H1 (cell line): ENCODE measurements at regions not wholly inside any gene's neighbourhood (a gene's known extent, or its start where the extent isn't known, plus 50 kb on each side); places are given as distances from the start of the nearest gene placed in this dataset.

ENCODE experiments used
- CTCF ChIA-PET: fragments of 300-600 bp; sonication (Branson Sonifier 250); formaldehyde crosslinking; loops from one replicate; lab custom pipeline; 2021; ENCODE audit not compliant: partially characterized antibody; lab: Charles Lee
- POLR2A ChIA-PET: fragments of 300-600 bp; sonication (Branson Sonifier 250); formaldehyde crosslinking; loops from one replicate; lab custom pipeline; 2021; ENCODE audit warnings: inconsistent platforms; ENCODE audit not compliant: partially characterized antibody; lab: Charles Lee
- DNase-seq, 2 experiments: peaks; one replicate each; pipeline versions ENCODE4 v3.0.0 to v3.0.0-alpha.2; 2010 to 2022; ENCODE audit warnings: low spot score in 2 of 2, low read depth in 1 of 2, mixed read lengths in 1 of 2
- FAIRE-seq: peaks from 2 replicates; lab custom pipeline; 2011; peaks lifted over from hg19 to GRCh38; lab: Jason Lieb, UNC
- H2AFZ ChIP-seq: 2 replicates; pipeline ENCODE4 v1.8.1; 2012; ENCODE audit warnings: low read length, inconsistent platforms
- H2AK5ac ChIP-seq: 2 replicates; pipeline ENCODE4 v1.6.1; 2013; ENCODE audit warnings: low read depth, low read length
- H2BK120ac ChIP-seq: replicated peaks from 2 replicates; pipeline ENCODE3; 2013; ENCODE audit warnings: low read depth, low read length, inconsistent platforms
- H2BK12ac ChIP-seq: 2 replicates; pipeline ENCODE4 v1.6.1; 2013; ENCODE audit warnings: low read depth, low read length
- H2BK15ac ChIP-seq: 2 replicates; pipeline ENCODE4 v1.6.1; 2013; ENCODE audit warnings: low read length
- H2BK20ac ChIP-seq: 2 replicates; pipeline ENCODE4 v1.6.1; 2013; ENCODE audit warnings: low read length
- H2BK5ac ChIP-seq: 2 replicates; pipeline ENCODE4 v1.6.1; 2013; ENCODE audit warnings: low read depth, low read length
- H3K14ac ChIP-seq: 2 replicates; pipeline ENCODE4 v1.6.1; 2013; ENCODE audit warnings: inconsistent platforms; ENCODE audit not compliant: insufficient read length
- H3K18ac ChIP-seq: 2 replicates; pipeline ENCODE4 v1.6.1; 2013; ENCODE audit warnings: low read length; ENCODE audit errors: extremely low read depth
- H3K23ac ChIP-seq: 2 replicates; pipeline ENCODE4 v1.6.1; 2013; ENCODE audit warnings: inconsistent platforms; ENCODE audit not compliant: insufficient read length
- H3K23me2 ChIP-seq: 2 replicates; pipeline ENCODE4 v1.6.1; 2013; ENCODE audit warnings: low read depth, low read length
- H3K27ac ChIP-seq: 2 replicates; pipeline ENCODE4 v1.6.1; 2011; ENCODE audit warnings: low read depth, low read length, inconsistent platforms
- H3K27me3 ChIP-seq, 4 experiments: replicated peaks in 1 of 4; 1 replicate in 1 of 4; 2 replicates in 3 of 4; pipeline versions ENCODE4 v1.6.1 to v1.8.1; 2011 to 2013; ENCODE audit warnings: low read length in 3 of 4, mild to moderate bottlenecking in 3 of 4, inconsistent platforms in 2 of 4, mixed read lengths in 2 of 4, moderate library complexity in 1 of 4; ENCODE audit not compliant: control insufficient read depth in 3 of 4, insufficient read depth in 3 of 4; ENCODE audit errors: extremely low read depth in 1 of 4
- H3K36me3 ChIP-seq, 4 experiments: 2 replicates each; pipeline versions ENCODE4 v1.6.1 to v1.8.1; 2011 to 2013; ENCODE audit warnings: mild to moderate bottlenecking in 4 of 4, low read length in 3 of 4, moderate library complexity in 2 of 4, control low read depth in 1 of 4, inconsistent platforms in 1 of 4; ENCODE audit not compliant: insufficient read depth in 4 of 4, control insufficient read depth in 2 of 4
- H3K4ac ChIP-seq: replicated peaks from 2 replicates; pipeline ENCODE3; 2013; ENCODE audit warnings: low read length, low read depth, mixed read lengths, inconsistent platforms; ENCODE audit not compliant: insufficient read length
- H3K4me1 ChIP-seq, 4 experiments: replicated peaks in 1 of 4; 1 replicate in 1 of 4; 2 replicates in 3 of 4; pipeline versions ENCODE4 v1.6.1 to v1.8.1; 2011 to 2013; ENCODE audit warnings: low read length in 3 of 4, inconsistent platforms in 2 of 4, mixed read lengths in 1 of 4; ENCODE audit not compliant: insufficient read depth in 4 of 4, control insufficient read depth in 3 of 4
- H3K4me2 ChIP-seq, 2 experiments: 2 replicates each; pipeline versions ENCODE4 v1.6.1 to v1.8.1; 2011 to 2013; ENCODE audit warnings: low read depth in 2 of 2, low read length in 2 of 2, control low read depth in 1 of 2, inconsistent platforms in 1 of 2, mild to moderate bottlenecking in 1 of 2; ENCODE audit not compliant: insufficient read depth in 1 of 2
- H3K4me3 ChIP-seq, 4 experiments: fragments of 200-600, 300-600 bp in 1 of 4; sonication (generic), shearing (Covaris generic), sonication (Bioruptor Twin) in 1 of 4; 2 replicates each; pipeline versions ENCODE4 v1.5.1 to v1.8.1; 2011 to 2016; ENCODE audit warnings: low read length in 4 of 4, low read depth in 3 of 4, control low read depth in 2 of 4, inconsistent platforms in 2 of 4, mild to moderate bottlenecking in 2 of 4, mixed read lengths in 1 of 4, moderate library complexity in 1 of 4; ENCODE audit not compliant: insufficient read depth in 2 of 4; ENCODE audit errors: extremely low read depth in 1 of 4
- H3K56ac ChIP-seq: replicated peaks from 2 replicates; pipeline ENCODE3; 2013; ENCODE audit warnings: low read depth, mild to moderate bottlenecking, mixed read lengths, low read length, inconsistent platforms; ENCODE audit not compliant: insufficient read length
- H3K79me1 ChIP-seq: 2 replicates; pipeline ENCODE4 v1.6.1; 2013; ENCODE audit warnings: low read depth, low read length, control low read depth
- H3K79me2 ChIP-seq, 2 experiments: 2 replicates each; pipeline versions ENCODE4 v1.6.1 to v1.8.1; 2012 to 2013; ENCODE audit warnings: low read length in 2 of 2, mild to moderate bottlenecking in 2 of 2, inconsistent platforms in 1 of 2; ENCODE audit not compliant: insufficient read depth in 2 of 2, control insufficient read depth in 1 of 2
- H3K9ac ChIP-seq, 4 experiments: replicated peaks in 1 of 4; 1 replicate in 1 of 4; 2 replicates in 3 of 4; pipeline versions ENCODE4 v1.6.1 to v1.8.1; 2011 to 2013; ENCODE audit warnings: low read depth in 3 of 4, low read length in 3 of 4, control low read depth in 2 of 4, mild to moderate bottlenecking in 2 of 4, moderate library complexity in 2 of 4, inconsistent platforms in 1 of 4; ENCODE audit errors: extremely low read depth in 1 of 4
- H3K9me3 ChIP-seq, 2 experiments: 2 replicates each; pipeline versions ENCODE4 v1.6.1 to v1.8.1; 2012 to 2013; ENCODE audit warnings: mild to moderate bottlenecking in 2 of 2, moderate library complexity in 2 of 2, control low read depth in 1 of 2, inconsistent platforms in 1 of 2, low read depth in 1 of 2, low read length in 1 of 2, mixed read lengths in 1 of 2; ENCODE audit not compliant: insufficient read depth in 2 of 2
- H4K20me1 ChIP-seq, 2 experiments: replicated peaks in 1 of 2; 2 replicates each; pipeline versions ENCODE3 to v1.8.1; 2011 to 2013; ENCODE audit warnings: inconsistent platforms in 2 of 2, low read length in 2 of 2, mild to moderate bottlenecking in 1 of 2; ENCODE audit not compliant: insufficient read depth in 2 of 2, control insufficient read depth in 1 of 2
- H4K5ac ChIP-seq: 2 replicates; pipeline ENCODE4 v1.6.1; 2013; ENCODE audit warnings: low read length, low read depth, mixed read lengths, inconsistent platforms; ENCODE audit not compliant: insufficient read length
- H4K8ac ChIP-seq: 2 replicates; pipeline ENCODE4 v1.8.0; 2013; ENCODE audit warnings: mild to moderate bottlenecking, moderate library complexity, low read length, inconsistent platforms; ENCODE audit not compliant: insufficient read depth; ENCODE audit errors: extremely low read depth
- H4K91ac ChIP-seq: replicated peaks from 2 replicates; pipeline ENCODE3; 2013; ENCODE audit warnings: low read length, mixed read lengths, inconsistent platforms; ENCODE audit not compliant: insufficient read length
- CREB1 ChIP-seq: IDR thresholded peaks from 2 replicates; pipeline ENCODE4 v1.6.1; 2012; ENCODE audit warnings: inconsistent platforms
- WGBS, 2 experiments: shearing (Covaris generic) in 1 of 2; methylation state at CpG; one replicate each; pipeline versions ENCODE4 v1.1.6 to v1.1.7; 2013 to 2015; ENCODE audit warnings: low lambda C conversion rate in 2 of 2, mixed read lengths in 2 of 2, inconsistent platforms in 1 of 2, low coverage in 1 of 2, missing lambda C conversion rate in 1 of 2; ENCODE audit not compliant: insufficient replicate concordance in 2 of 2, insufficient coverage in 1 of 2, insufficient read length in 1 of 2; ENCODE audit errors: extremely low coverage in 1 of 2, missing lambda C conversion rate in 1 of 2; 5-methylcytosine and 5-hydroxymethylcytosine counted together

DNA sequence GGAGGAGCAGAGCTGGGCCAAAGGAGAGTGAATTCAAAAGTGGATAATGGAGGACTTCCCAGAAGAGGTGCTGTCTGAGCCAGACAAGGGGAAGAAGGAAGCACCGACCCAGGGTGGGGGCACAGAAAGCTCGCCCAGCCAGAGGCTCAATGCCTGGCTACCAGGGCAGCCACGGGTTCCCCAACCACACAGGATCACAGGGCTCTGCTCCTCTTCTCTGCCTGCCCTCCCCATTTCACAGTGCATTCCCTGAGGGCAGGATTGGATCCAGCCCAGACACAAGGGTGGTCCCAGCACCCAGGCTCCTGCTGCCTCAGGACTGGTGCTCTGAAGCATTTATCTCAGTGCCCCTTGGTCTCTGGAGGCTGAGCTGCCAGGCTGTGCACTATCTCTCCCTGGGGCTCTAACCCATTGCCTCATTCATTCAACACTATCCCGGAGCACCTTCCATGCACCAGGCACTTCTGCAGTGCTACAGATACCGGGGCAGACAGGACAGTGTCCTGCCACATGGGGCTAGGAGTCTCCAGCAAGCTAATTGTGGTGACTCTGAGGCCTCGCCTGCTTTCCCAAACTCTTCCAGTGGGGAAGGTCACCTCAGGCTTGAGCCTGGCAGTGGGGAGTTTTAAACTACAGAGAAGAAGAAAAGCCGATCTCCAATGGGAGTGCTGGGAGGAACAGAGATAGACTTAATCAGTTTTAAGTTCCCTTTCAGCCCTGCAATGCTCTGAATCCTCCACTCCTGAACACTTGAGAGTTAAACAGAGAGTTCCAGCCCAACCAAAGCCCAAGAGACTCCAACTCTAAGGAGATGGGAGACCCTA lies 201.8 kb upstream of the ZMIZ1 start:
- no peaks in the 10 kb centered on the region for H3K23me2 ChIP-seq
- H4K5ac ChIP-seq: no peak overlapping the region
- WGBS, 2 experiments: 87% methylated on average over 7 of the region's 7 CpGs; no CpG with 5 or more reads in 1 of the 2 experiments
- H3K4me2 ChIP-seq: no peak overlapping the region
- ChIA-PET CTCF (interaction anchor here (0.9 to 1.1 kb wide), 3 partner anchors 15 to 328 kb away, joined by 3 to 4 read pairs (median 3); no protein-coding TSS in a partner anchor), POLR2A (no interaction called here)
- H3K56ac ChIP-seq: no peak overlapping the region
- H3K23ac ChIP-seq: no peak overlapping the region
- no peak overlapping the region for H3K4ac ChIP-seq
- H3K14ac ChIP-seq: no peak overlapping the region
- peaks cover 0 to 3% (median 0%) of the 10 kb centered on the region in 4 experiments; a peak in 1 of 7 replicates for H3K27me3 ChIP-seq
- no peaks in the 10 kb centered on the region for H4K20me1 ChIP-seq
- no peaks in the 10 kb centered on the region for H3K9me3 ChIP-seq
- no peaks in the 10 kb centered on the region for H3K79me2 ChIP-seq
- H3K9ac ChIP-seq: no peak overlapping the region
- no peak overlapping the region for H3K27ac ChIP-seq
- no peaks in the 10 kb centered on the region for H3K36me3 ChIP-seq
- no peak overlapping the region for H3K4me3 ChIP-seq
- H3K18ac ChIP-seq: no peak overlapping the region
- FAIRE-seq (no peak), DNase-seq (peak in 1 of 2 experiments; percentile 39)
- no peak overlapping the region for H2BK5ac ChIP-seq
- no peak overlapping the region for H4K8ac ChIP-seq
- no peak overlapping the region for H4K91ac ChIP-seq
- H2BK120ac ChIP-seq: no peak overlapping the region
- no peak for TF ChIP-seq CREB1
- H2BK12ac ChIP-seq: no peak overlapping the region
- 0 out of 2 replicates have a peak overlapping the region, but pooled peaks have one; percentile 26 for H2BK15ac ChIP-seq
- no peaks in the 10 kb centered on the region for H3K4me1 ChIP-seq
- H2AFZ ChIP-seq: no peak overlapping the region
- H3K79me1 ChIP-seq: no peaks in the 10 kb centered on the region
- H2BK20ac ChIP-seq: no peak overlapping the region
- no peak overlapping the region for H2AK5ac ChIP-seq
